HEK293 (cell line): ENCODE measurements at regions not wholly inside any gene's neighbourhood (a gene's known extent, or its start where the extent isn't known, plus 50 kb on each side); places are given as distances from the start of the nearest gene placed in this dataset.

Experiments
- EGR2 ChIP-seq: fragments of 450-650 bp; formaldehyde crosslinking; IDR thresholded peaks from 2 replicates; pipeline ENCODE4 v1.5.1; 2016; ENCODE audit warnings: low read depth, missing biosample characterization, missing genetic modification characterization
- TCF7L2 ChIP-seq: IDR thresholded peaks from 2 replicates; pipeline ENCODE4 v1.6.1; 2011; ENCODE audit warnings: low read depth, mild to moderate bottlenecking, inconsistent platforms, low read length, moderate library complexity, borderline replicate concordance
- ZNF274 ChIP-seq, 2 experiments: fragments of 200-500 bp in 1 of 2; fragments of 450-650 bp in 1 of 2; sonication (Bioruptor generic) in 1 of 2; formaldehyde crosslinking in 1 of 2; IDR thresholded peaks; 2 replicates each; pipeline versions ENCODE4 v1.5.1 to v1.6.1; 2014 to 2016; ENCODE audit warnings: borderline replicate concordance in 1 of 2, inconsistent platforms in 1 of 2, low read length in 1 of 2, missing biosample characterization in 1 of 2, missing genetic modification characterization in 1 of 2
- ZNF610 ChIP-seq: fragments of 450-650 bp; formaldehyde crosslinking; IDR thresholded peaks from 2 replicates; pipeline ENCODE4 v1.5.1; 2016; ENCODE audit warnings: missing biosample characterization, missing genetic modification characterization, borderline replicate concordance
- TF ChIP-seq, protein P1 (sequence below): fragments of 450-650 bp; formaldehyde crosslinking; IDR thresholded peaks from 2 replicates; pipeline ENCODE4 v1.5.1; 2016; ENCODE audit warnings: missing biosample characterization, missing genetic modification characterization

DNA sequence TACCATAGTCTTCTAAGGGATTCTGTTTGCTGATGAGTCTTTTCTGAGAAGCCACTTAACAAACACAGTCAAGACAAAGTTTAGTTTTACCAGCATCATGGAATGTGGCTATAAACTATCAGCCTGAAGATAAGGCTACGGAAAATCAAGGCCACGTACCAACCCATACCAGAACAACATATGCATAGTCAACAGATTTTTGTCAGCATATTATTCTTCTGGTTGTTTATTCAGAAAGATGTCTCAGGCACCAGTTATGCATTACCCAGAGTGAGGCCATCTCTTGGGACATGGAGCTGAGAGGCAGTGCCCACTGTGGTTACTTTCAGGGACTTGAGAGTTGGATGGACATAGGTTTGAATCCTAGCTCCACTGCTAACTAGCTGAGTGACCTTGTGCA, 60.4 kb downstream of the SOX2 start:
- TF ChIP-seq TCF7L2 (no peak), ZNF610 (tag by site-specific recombination) (no peak), EGR2 (tag by site-specific recombination) (no peak), ZNF274 (IDR thresholded peaks at IDR 0.05; ENCODE audit: low read length) (no peak), ZNF274 (tag by site-specific recombination; IDR thresholded peaks at IDR 0.05; ENCODE audit: borderline replicate concordance) (no peak)
- TF ChIP-seq, protein P1, sequence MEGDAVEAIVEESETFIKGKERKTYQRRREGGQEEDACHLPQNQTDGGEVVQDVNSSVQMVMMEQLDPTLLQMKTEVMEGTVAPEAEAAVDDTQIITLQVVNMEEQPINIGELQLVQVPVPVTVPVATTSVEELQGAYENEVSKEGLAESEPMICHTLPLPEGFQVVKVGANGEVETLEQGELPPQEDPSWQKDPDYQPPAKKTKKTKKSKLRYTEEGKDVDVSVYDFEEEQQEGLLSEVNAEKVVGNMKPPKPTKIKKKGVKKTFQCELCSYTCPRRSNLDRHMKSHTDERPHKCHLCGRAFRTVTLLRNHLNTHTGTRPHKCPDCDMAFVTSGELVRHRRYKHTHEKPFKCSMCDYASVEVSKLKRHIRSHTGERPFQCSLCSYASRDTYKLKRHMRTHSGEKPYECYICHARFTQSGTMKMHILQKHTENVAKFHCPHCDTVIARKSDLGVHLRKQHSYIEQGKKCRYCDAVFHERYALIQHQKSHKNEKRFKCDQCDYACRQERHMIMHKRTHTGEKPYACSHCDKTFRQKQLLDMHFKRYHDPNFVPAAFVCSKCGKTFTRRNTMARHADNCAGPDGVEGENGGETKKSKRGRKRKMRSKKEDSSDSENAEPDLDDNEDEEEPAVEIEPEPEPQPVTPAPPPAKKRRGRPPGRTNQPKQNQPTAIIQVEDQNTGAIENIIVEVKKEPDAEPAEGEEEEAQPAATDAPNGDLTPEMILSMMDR = no peak
